NCI-H526 treated with DMSO at 0.1 percent for 48 hours (cell line): ENCODE measurements at regions not wholly inside any gene's neighbourhood (a gene's known extent, or its start where the extent isn't known, plus 50 kb on each side); places are given as distances from the start of the nearest gene placed in this dataset.
"Not testable (repeated sequence)": the region's sequence is repeated elsewhere in the genome, so short reads cannot be mapped to it uniquely, and the experiment has no call there.

Source experiments
- DNase-seq: peaks from one replicate; lab custom pipeline; 2025; lab: John Stamatoyannopoulos, UW

- no peak for DNase-seq
Observed at GRCh38 chr19:34575206-34575605, 93.6 kb downstream of the WTIP start.

DNA sequence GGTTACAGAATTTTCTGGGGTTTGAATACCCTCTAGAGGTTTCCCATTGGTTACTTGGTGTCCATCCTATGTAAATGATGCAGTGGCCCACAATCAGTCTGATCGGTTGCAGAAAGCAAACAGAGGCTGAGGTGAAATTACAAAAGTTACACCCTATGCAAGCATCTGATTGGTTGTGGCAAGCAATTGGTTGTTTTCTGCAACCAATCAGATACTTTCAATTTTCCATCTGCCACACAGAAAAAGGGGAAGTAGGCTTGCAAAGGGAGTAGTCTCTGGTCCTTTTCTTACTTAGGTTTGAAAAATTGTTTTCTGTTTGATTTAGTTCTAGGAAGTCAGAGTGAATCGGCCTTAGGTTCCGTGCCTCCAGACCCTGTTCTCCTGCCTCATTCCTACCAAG, 93.1 kb downstream of the WTIP start:
- DNase-seq = no peak

DNA sequence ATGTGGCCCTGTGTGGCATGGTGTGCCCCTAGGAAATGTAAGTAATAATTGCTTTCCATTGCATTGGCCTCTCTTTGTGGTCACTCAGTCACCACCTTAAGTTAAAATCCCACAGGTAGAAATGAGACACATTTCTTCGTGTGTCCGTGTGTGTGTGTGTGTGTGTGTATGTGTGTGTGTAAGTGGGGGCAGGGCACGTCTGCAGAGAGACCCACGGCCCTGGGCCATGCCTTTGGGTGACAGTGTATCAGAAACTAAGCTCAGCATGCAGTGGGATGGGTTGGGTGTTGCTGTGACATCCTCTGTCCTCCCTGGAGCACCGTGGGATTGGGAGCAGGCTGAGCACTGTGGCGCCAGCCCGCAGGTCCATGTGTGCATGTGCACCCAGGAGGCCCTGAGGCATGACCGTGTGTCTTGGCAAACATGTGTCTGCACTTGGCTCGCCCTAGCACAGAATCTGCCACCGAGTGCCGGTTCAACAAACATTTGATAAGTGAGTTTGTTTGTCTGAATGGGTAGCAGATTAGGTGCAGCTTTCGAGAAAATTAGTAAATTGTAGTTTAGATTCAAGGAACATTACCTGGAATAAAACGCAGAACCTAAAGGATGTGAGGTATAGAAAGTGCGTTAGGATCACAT, 91.8 kb downstream of the WTIP start:
- no peak for DNase-seq

DNA sequence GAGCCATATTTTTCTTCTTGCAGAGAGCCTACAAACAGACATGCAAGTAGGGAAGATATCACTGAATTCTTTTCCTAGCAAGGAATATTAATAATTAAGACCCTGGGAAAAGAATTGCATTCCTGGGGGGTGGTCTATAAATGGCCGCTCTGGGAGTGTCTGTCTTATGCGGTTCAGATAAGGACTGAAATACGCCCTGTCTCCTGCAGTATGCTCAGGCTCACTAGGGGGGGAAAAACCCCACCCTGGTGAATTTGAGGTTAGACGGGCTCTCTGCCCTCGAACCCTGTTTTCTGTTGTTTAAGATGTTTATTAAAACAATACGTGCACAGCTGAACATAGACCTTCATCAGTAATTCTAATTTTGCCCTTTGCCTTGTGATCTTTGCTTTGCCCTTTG, 88.6 kb downstream of the WTIP start:
- DNase-seq = not testable (repeated sequence)

GRCh38 chr19:34562344-34562743, 80.8 kb downstream of the WTIP start:
- not testable (repeated sequence) for DNase-seq
